K562 (cell line): ENCODE measurements at regions not wholly inside any gene's neighbourhood (a gene's known extent, or its start where the extent isn't known, plus 50 kb on each side); places are given as distances from the start of the nearest gene placed in this dataset.

Experiments used
- ATAC-seq: fragments of 200-7000 bp; cut with Tn5 transposase; 3 replicates; pipeline ENCODE4 v1.9.1; 2020; ENCODE audit warnings: moderate library complexity
- BruUV-seq: library from RNA; stranded (reverse); fragments of 400-500 nt; replicated peaks from 2 replicates; lab custom pipeline; 2021; lab: Mats Ljungman, UMichigan
- CTCF ChIA-PET: fragments of 300-600 bp; formaldehyde crosslinking; extraction: SDS; loops from one replicate; lab custom pipeline; 2021; ENCODE audit warnings: low intra/inter-chr PET ratio; lab: Yijun Ruan, JAX
- POLR2A ChIA-PET: fragments of 300-600, 350-650 bp; sonication (Branson Sonifier 250); formaldehyde crosslinking; extraction: SDS; loops from one replicate; lab custom pipeline; 2021; ENCODE audit warnings: antibody characterized with exemption, inconsistent platforms; lab: Yijun Ruan, JAX
- DNase-seq, 4 experiments: peaks; one replicate each; pipeline versions ENCODE4 v3.0.0 to v3.0.0-alpha.2; 2011 to 2018; ENCODE audit warnings: low spot score in 3 of 4, mixed read lengths in 3 of 4; ENCODE audit errors: extremely low read depth in 1 of 4
- FAIRE-seq: peaks from 2 replicates; lab custom pipeline; 2011; peaks lifted over from hg19 to GRCh38; lab: Jason Lieb, UNC
- H2AFZ ChIP-seq: 2 replicates; pipeline ENCODE4 v1.6.0; 2011; ENCODE audit warnings: low read depth, low read length, control low read depth, inconsistent platforms
- H3K27ac ChIP-seq: fragments of 200-600 bp; 3 replicates; pipeline ENCODE4 v1.8.0; 2011; ENCODE audit warnings: low read depth, mild to moderate bottlenecking, control low read depth, inconsistent platforms, low read length, moderate library complexity, mixed read lengths; ENCODE audit errors: extremely low read depth
- H3K27me3 ChIP-seq, 2 experiments: fragments of 300-600 bp in 1 of 2; 2 replicates in 1 of 2; 3 replicates in 1 of 2; pipeline versions ENCODE4 v1.6.0 to v1.8.0; 2011; ENCODE audit warnings: inconsistent platforms in 2 of 2, low read length in 2 of 2, mild to moderate bottlenecking in 1 of 2, mixed read lengths in 1 of 2, moderate library complexity in 1 of 2; ENCODE audit not compliant: control insufficient read depth in 2 of 2, insufficient read depth in 2 of 2
- H3K36me3 ChIP-seq: fragments of 300-600 bp; 3 replicates; pipeline ENCODE4 v1.8.0; 2011; ENCODE audit warnings: mild to moderate bottlenecking, low read length, inconsistent platforms; ENCODE audit not compliant: control insufficient read depth, insufficient read depth
- H3K4me1 ChIP-seq, 2 experiments: fragments of 200-600 bp in 1 of 2; replicated peaks in 1 of 2; 2 replicates in 1 of 2; 3 replicates in 1 of 2; pipeline versions ENCODE4 v1.5.1 to v1.8.0; 2011; ENCODE audit warnings: inconsistent platforms in 2 of 2, low read length in 2 of 2, mild to moderate bottlenecking in 1 of 2, mixed read lengths in 1 of 2, moderate library complexity in 1 of 2; ENCODE audit not compliant: control insufficient read depth in 2 of 2, insufficient read depth in 2 of 2
- H3K4me2 ChIP-seq: 2 replicates; pipeline ENCODE4 v1.6.1; 2011; ENCODE audit warnings: low read length, control low read depth, inconsistent platforms, mixed read lengths; ENCODE audit not compliant: insufficient read depth
- H3K4me3 ChIP-seq: fragments of 200-600 bp; sonication (generic), shearing (Covaris generic); 2 replicates; pipeline ENCODE4 v1.5.1; 2016; ENCODE audit warnings: control low read depth, inconsistent platforms
- H3K79me2 ChIP-seq: fragments of 200-600 bp; 3 replicates; pipeline ENCODE4 v1.8.0; 2011; ENCODE audit warnings: low read length, inconsistent platforms; ENCODE audit not compliant: control insufficient read depth, insufficient read depth
- H3K9ac ChIP-seq, 2 experiments: 2 replicates each; pipeline versions ENCODE4 v1.6.0 to v1.6.1; 2011; ENCODE audit warnings: low read depth in 2 of 2, low read length in 2 of 2, control low read depth in 1 of 2, inconsistent platforms in 1 of 2, mild to moderate bottlenecking in 1 of 2, mixed read lengths in 1 of 2; ENCODE audit not compliant: insufficient read depth in 1 of 2
- H3K9me1 ChIP-seq: one replicate; pipeline ENCODE4 v1.6.0; 2011; ENCODE audit warnings: inconsistent platforms, mild to moderate bottlenecking, low read length, moderate library complexity; ENCODE audit not compliant: control insufficient read depth, insufficient read depth
- H3K9me3 ChIP-seq: replicated peaks from 2 replicates; pipeline ENCODE4 v1.5.1; 2011; ENCODE audit warnings: low read depth, low read length, inconsistent platforms; ENCODE audit not compliant: control insufficient read depth, insufficient read depth
- H4K20me1 ChIP-seq: replicated peaks from 2 replicates; pipeline ENCODE4 v1.6.1; 2011; ENCODE audit warnings: low read length, inconsistent platforms, mixed read lengths; ENCODE audit not compliant: control insufficient read depth, insufficient read depth
- C11orf30 ChIP-seq: fragments of 450-650 bp; IDR thresholded peaks from 2 replicates; pipeline ENCODE4 v1.6.1; 2016; ENCODE audit warnings: low read depth, mild to moderate bottlenecking
- CAMTA2 ChIP-seq: fragments of 250-450 bp; sonication (Bioruptor Pico); conservative IDR thresholded peaks from 2 replicates; pipeline ENCODE4 v1.5.1; 2022
- CBFA2T3 ChIP-seq: fragments of 450-650 bp; IDR thresholded peaks from 2 replicates; pipeline ENCODE4 v1.6.1; 2017
- CGGBP1 ChIP-seq: fragments of 250-450 bp; sonication (Bioruptor Pico); IDR thresholded peaks from 2 replicates; pipeline ENCODE4 v1.9.0; 2021; ENCODE audit warnings: mild to moderate bottlenecking
- E2F4 ChIP-seq: sonication (generic); formaldehyde crosslinking; IDR thresholded peaks from 2 replicates; pipeline ENCODE4 v1.8.0; 2022; ENCODE audit warnings: mild to moderate bottlenecking, low read depth, missing genetic modification reagents
- GATAD2A ChIP-seq: fragments of 450-650 bp; IDR thresholded peaks from 2 replicates; pipeline ENCODE4 v1.6.1; 2017
- HNRNPL ChIP-seq: fragments of 200-400 bp; formaldehyde crosslinking; IDR thresholded peaks from 2 replicates; pipeline ENCODE4 v1.6.1; 2017; ENCODE audit warnings: low read depth, mild to moderate bottlenecking, low read length
- LARP7 ChIP-seq: fragments of 450-650 bp; IDR thresholded peaks from 2 replicates; pipeline ENCODE4 v1.6.1; 2016
- LEF1 ChIP-seq: fragments of 450-650 bp; IDR thresholded peaks from 2 replicates; pipeline ENCODE4 v1.6.1; 2016; ENCODE audit warnings: mild to moderate bottlenecking
- MBD2 ChIP-seq: sonication (generic); IDR thresholded peaks from 2 replicates; pipeline ENCODE4 v1.6.1; 2016; ENCODE audit warnings: low read depth, borderline replicate concordance
- MCM7 ChIP-seq, 2 experiments: fragments of 450-650 bp; IDR thresholded peaks; 2 replicates each; pipeline ENCODE4 v1.6.1; 2016 to 2018
- MLX ChIP-seq, 2 experiments: fragments of 450-650 bp in 1 of 2; sonication (generic) in 1 of 2; formaldehyde crosslinking; conservative IDR thresholded peaks; 2 replicates each; pipeline versions ENCODE4 v1.4.0 to v1.8.1; 2020 to 2022; ENCODE audit warnings: mild to moderate bottlenecking in 1 of 2, missing genetic modification reagents in 1 of 2
- NEUROD1 ChIP-seq: fragments of 150-350 bp; IDR thresholded peaks from 2 replicates; pipeline ENCODE4 v1.6.1; 2014; ENCODE audit warnings: borderline replicate concordance, low read length, low read depth; ENCODE audit not compliant: partially characterized antibody
- NR4A1 ChIP-seq, 2 experiments: fragments of 250-450 bp in 1 of 2; fragments of 450-650 bp in 1 of 2; sonication (Bioruptor Pico) in 1 of 2; IDR thresholded peaks; 2 replicates each; pipeline versions ENCODE4 v1.4.0 to v1.6.1; 2016 to 2020; ENCODE audit warnings: mild to moderate bottlenecking in 2 of 2, missing compliant biosample characterization in 1 of 2, missing genetic modification characterization in 1 of 2, moderate library complexity in 1 of 2
- PHB ChIP-seq: fragments of 250-450 bp; sonication (Bioruptor Pico); IDR thresholded peaks from 2 replicates; pipeline ENCODE4 v1.5.0; 2021
- RB1 ChIP-seq: fragments of 450-650 bp; IDR thresholded peaks from 2 replicates; pipeline ENCODE4 v1.6.1; 2017; ENCODE audit warnings: low read depth, mild to moderate bottlenecking
- TARDBP ChIP-seq: fragments of 450-650 bp; IDR thresholded peaks from 2 replicates; pipeline ENCODE4 v1.6.1; 2016
- TEAD4 ChIP-seq, 2 experiments: sonication (generic) in 1 of 2; formaldehyde crosslinking in 1 of 2; IDR thresholded peaks; 2 replicates each; pipeline versions ENCODE4 v1.6.1 to v1.8.0; 2012 to 2022; ENCODE audit warnings: borderline replicate concordance in 1 of 2, inconsistent platforms in 1 of 2, low read length in 1 of 2, mild to moderate bottlenecking in 1 of 2, missing genetic modification reagents in 1 of 2
- USF1 ChIP-seq: sonication (generic); formaldehyde crosslinking; IDR thresholded peaks from 2 replicates; pipeline ENCODE4 v1.9.0; 2022; ENCODE audit warnings: mild to moderate bottlenecking, missing genetic modification reagents
- ZBTB2 ChIP-seq: fragments of 450-650 bp; IDR thresholded peaks from 2 replicates; pipeline ENCODE4 v1.6.1; 2016; ENCODE audit warnings: antibody characterized with exemption
- ZNF239 ChIP-seq: fragments of 250-450 bp; sonication (Bioruptor Pico); IDR thresholded peaks from 2 replicates; pipeline ENCODE4 v1.4.0; 2020; ENCODE audit warnings: mild to moderate bottlenecking
- ZSCAN32 ChIP-seq: fragments of 450-650 bp; formaldehyde crosslinking; IDR thresholded peaks from 2 replicates; pipeline ENCODE4 v1.4.0; 2020; ENCODE audit warnings: mild to moderate bottlenecking, moderate library complexity
- WGBS: fragments of 100-300 bp; shearing (Covaris generic); methylation state at CpG from one replicate; pipeline ENCODE4 v1.1.6; 2016; ENCODE audit warnings: low coverage, mixed read lengths; ENCODE audit not compliant: insufficient coverage; ENCODE audit errors: missing lambda C conversion rate; 5-methylcytosine and 5-hydroxymethylcytosine counted together
- in situ Hi-C: fragments of 300-500 bp; cut with MboI; formaldehyde crosslinking; loops from 4 replicates; pipeline ENCODE4 v1.15.0; 2018; ENCODE audit warnings: inconsistent platforms, mixed read lengths
- intact Hi-C: fragments of 100-400 bp; cut with micrococcal nuclease; formaldehyde crosslinking; loops from 2 replicates; pipeline ENCODE4 v1.14.2; 2022

- TF ChIP-seq CGGBP1 (CRISPR knock-in tag), result no peak
- no peak for TF ChIP-seq E2F4
- TF ChIP-seq CBFA2T3, result no peak
- TF ChIP-seq CAMTA2 (CRISPR knock-in tag), result no peak
- no peak for TF ChIP-seq ZBTB2
- TF ChIP-seq ZSCAN32 (CRISPR knock-in tag), result no peak
- no peak for TF ChIP-seq LARP7
Observed at GRCh38 chr2:19552270-19552669, 193.8 kb upstream of the OSR1 start (continued).

- WGBS, result 1% methylated on average over 9 of the region's 9 CpGs
- Histone ChIP-seq H3K9me3 (no peaks in the 10 kb centered on the region), H3K27ac (no peak overlapping the region), H4K20me1 (no peaks in the 10 kb centered on the region), H3K9ac (no peak overlapping the region), H3K9me1 (no peaks in the 10 kb centered on the region), H3K27me3 (no peaks in the 10 kb centered on the region), H3K36me3 (no peaks in the 10 kb centered on the region), H2AFZ (no peak overlapping the region), H3K79me2 (no peaks in the 10 kb centered on the region), H3K4me1 (no peaks in the 10 kb centered on the region)
- POLR2A ChIA-PET, result no interaction called here
- in situ Hi-C loops (no loop called here), intact Hi-C loops (no loop called here)
- CTCF ChIA-PET, result interaction anchor here (0.6 kb wide), 1 partner anchor 1035 kb away, joined by 4 read pairs; no protein-coding TSS in a partner anchor
- no TSS peak for BruUV-seq
- DNase-seq (no peak), ATAC-seq (no peak)
- TF ChIP-seq RB1, result no peak
- no peak for TF ChIP-seq HNRNPL
- TF ChIP-seq NR4A1 (CRISPR knock-in tag; IDR thresholded peaks at IDR 0.05), result no peak
- no peak for TF ChIP-seq NR4A1 (tag; IDR thresholded peaks at IDR 0.05)
- no peak for TF ChIP-seq GATAD2A
- no peak for TF ChIP-seq TEAD4 (IDR thresholded peaks at IDR 0.05; ENCODE audit: low read length)
- TF ChIP-seq TEAD4 (CRISPR knock-in tag; IDR thresholded peaks at IDR 0.05; ENCODE audit: borderline replicate concordance), result no peak
- TF ChIP-seq TARDBP, result no peak
- TF ChIP-seq ZNF239 (CRISPR knock-in tag), result no peak
- no peak for TF ChIP-seq C11orf30
- no peak for TF ChIP-seq MBD2
- TF ChIP-seq PHB (CRISPR knock-in tag), result no peak
- no peak for TF ChIP-seq MCM7 (IDR thresholded peaks at IDR 0.05)
- TF ChIP-seq NEUROD1, result no peak
- TF ChIP-seq MLX (CRISPR knock-in tag; conservative IDR thresholded peaks at IDR 0.05), result no peak
- no peak for TF ChIP-seq USF1 (CRISPR knock-in tag)
- no peak for TF ChIP-seq LEF1
- TF ChIP-seq, all 486 proteins: peak for 0
- no peak overlapping the region for H3K4me3 ChIP-seq
- FAIRE-seq, result no peak
- H3K4me2 ChIP-seq, result no peak overlapping the region
Observed at GRCh38 chr2:19550750-19551149, 192.3 kb upstream of the OSR1 start.
